ENCODE measurements at regions not wholly inside any gene's neighbourhood (a gene's known extent, or its start where the extent isn't known, plus 50 kb on each side); places are given as distances from the start of the nearest gene placed in this dataset.

DNA sequence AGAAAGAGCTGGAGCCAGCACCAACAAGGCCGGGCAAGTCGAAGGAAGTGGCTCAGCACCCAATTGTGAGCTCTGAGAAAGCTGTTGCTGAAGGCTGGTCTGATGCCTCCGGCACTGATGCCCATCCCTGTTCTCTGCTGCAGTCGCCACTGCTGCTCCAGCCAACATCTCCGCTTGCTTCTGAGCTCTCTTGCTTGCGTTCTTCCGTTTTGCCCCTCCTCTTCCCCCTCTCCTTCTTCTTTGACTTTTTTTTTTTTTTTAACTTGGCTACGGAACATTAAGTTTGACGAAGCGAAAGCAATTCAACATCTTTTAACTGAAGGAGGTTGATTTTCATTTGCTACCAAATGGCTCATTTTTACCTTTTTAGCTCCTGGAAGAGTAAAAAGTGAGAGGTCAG, 442.9 kb downstream of the MCTP2 start:
- TF ChIP-seq, protein P1, sequence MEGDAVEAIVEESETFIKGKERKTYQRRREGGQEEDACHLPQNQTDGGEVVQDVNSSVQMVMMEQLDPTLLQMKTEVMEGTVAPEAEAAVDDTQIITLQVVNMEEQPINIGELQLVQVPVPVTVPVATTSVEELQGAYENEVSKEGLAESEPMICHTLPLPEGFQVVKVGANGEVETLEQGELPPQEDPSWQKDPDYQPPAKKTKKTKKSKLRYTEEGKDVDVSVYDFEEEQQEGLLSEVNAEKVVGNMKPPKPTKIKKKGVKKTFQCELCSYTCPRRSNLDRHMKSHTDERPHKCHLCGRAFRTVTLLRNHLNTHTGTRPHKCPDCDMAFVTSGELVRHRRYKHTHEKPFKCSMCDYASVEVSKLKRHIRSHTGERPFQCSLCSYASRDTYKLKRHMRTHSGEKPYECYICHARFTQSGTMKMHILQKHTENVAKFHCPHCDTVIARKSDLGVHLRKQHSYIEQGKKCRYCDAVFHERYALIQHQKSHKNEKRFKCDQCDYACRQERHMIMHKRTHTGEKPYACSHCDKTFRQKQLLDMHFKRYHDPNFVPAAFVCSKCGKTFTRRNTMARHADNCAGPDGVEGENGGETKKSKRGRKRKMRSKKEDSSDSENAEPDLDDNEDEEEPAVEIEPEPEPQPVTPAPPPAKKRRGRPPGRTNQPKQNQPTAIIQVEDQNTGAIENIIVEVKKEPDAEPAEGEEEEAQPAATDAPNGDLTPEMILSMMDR (IDR thresholded peaks at IDR 0.05): no peak
- no peak for TF ChIP-seq ZFX (IDR thresholded peaks at IDR 0.05; ENCODE audit: borderline replicate concordance)

Measured in 22Rv1 (cell line).